HuH-7 (cell line): ENCODE measurements at regions not wholly inside any gene's neighbourhood (a gene's known extent, or its start where the extent isn't known, plus 50 kb on each side); places are given as distances from the start of the nearest gene placed in this dataset.

ENCODE experiments used
- DNase-seq: peaks from one replicate; pipeline ENCODE4 v3.0.0; 2011; ENCODE audit warnings: low spot score

GRCh38 chr6:131510094-131510493, 62.9 kb upstream of the ARG1 start:
- no peak for DNase-seq

GRCh38 chr6:131510591-131510990, 62.4 kb upstream of the ARG1 start:
- no peak for DNase-seq

- DNase-seq = peak; percentile 58
Measured at GRCh38 chr6:131519670-131520436, 53.2 kb upstream of the ARG1 start.
